ENCODE measurements at regions not wholly inside any gene's neighbourhood (a gene's known extent, or its start where the extent isn't known, plus 50 kb on each side); places are given as distances from the start of the nearest gene placed in this dataset.

- peak; percentile 86 for DNase-seq (ENCODE audit: low spot score)
Observed at GRCh38 chr10:10872035-10872673, 145.5 kb upstream of the CELF2 start.

GRCh38 chr10:10872764-10873163 is 144.9 kb upstream of the CELF2 start:
- DNase-seq (ENCODE audit: low spot score) = no peak

- DNase-seq (ENCODE audit: low spot score) = no peak
Observed at GRCh38 chr10:10873289-10873688, 144.4 kb upstream of the CELF2 start.

GRCh38 chr10:10873915-10874314 is 143.8 kb upstream of the CELF2 start:
- DNase-seq (ENCODE audit: low spot score) = no peak

GRCh38 chr10:10878963-10879362 is 138.7 kb upstream of the CELF2 start:
- DNase-seq (ENCODE audit: low spot score) = no peak

- DNase-seq (ENCODE audit: low spot score) = no peak
Observed at GRCh38 chr10:10881117-10881813, 136.4 kb upstream of the CELF2 start.

- no peak for DNase-seq (ENCODE audit: low spot score)
Observed at GRCh38 chr10:10883737-10884136, 133.9 kb upstream of the CELF2 start.

- peak; percentile 62 for DNase-seq (ENCODE audit: low spot score)
Observed at GRCh38 chr10:10886861-10887531, 130.7 kb upstream of the CELF2 start.

GRCh38 chr10:10891124-10892082 is 126.3 kb upstream of the CELF2 start:
- peak; percentile 79 for DNase-seq (ENCODE audit: low spot score)

GRCh38 chr10:10892290-10892875 is 125.3 kb upstream of the CELF2 start:
- DNase-seq (ENCODE audit: low spot score) = no peak

GRCh38 chr10:10897400-10897799 is 120.3 kb upstream of the CELF2 start:
- no peak for DNase-seq (ENCODE audit: low spot score)

- no peak for DNase-seq (ENCODE audit: low spot score)
Observed at GRCh38 chr10:10901906-10902305, 115.8 kb upstream of the CELF2 start.

GRCh38 chr10:10902951-10903350 is 114.7 kb upstream of the CELF2 start:
- no peak for DNase-seq (ENCODE audit: low spot score)

GRCh38 chr10:10903620-10904019 is 114.1 kb upstream of the CELF2 start:
- no peak for DNase-seq (ENCODE audit: low spot score)

- DNase-seq (ENCODE audit: low spot score) = no peak
Observed at GRCh38 chr10:10910634-10911033, 107.0 kb upstream of the CELF2 start.

GRCh38 chr10:10911035-10911434 is 106.6 kb upstream of the CELF2 start:
- no peak for DNase-seq (ENCODE audit: low spot score)

- peak; percentile 95 for DNase-seq (ENCODE audit: low spot score)
Observed at GRCh38 chr10:10911471-10911921, 106.2 kb upstream of the CELF2 start.

- peak; percentile 52 for DNase-seq (ENCODE audit: low spot score)
Observed at GRCh38 chr10:10914144-10914543, 103.5 kb upstream of the CELF2 start.

GRCh38 chr10:10915215-10915614 is 102.5 kb upstream of the CELF2 start:
- no peak for DNase-seq (ENCODE audit: low spot score)

GRCh38 chr10:10917031-10917430 is 100.6 kb upstream of the CELF2 start:
- DNase-seq (ENCODE audit: low spot score) = no peak

- no peak for DNase-seq (ENCODE audit: low spot score)
Observed at GRCh38 chr10:10919976-10920375, 97.7 kb upstream of the CELF2 start.
